ENCODE measurements at regions not wholly inside any gene's neighbourhood (a gene's known extent, or its start where the extent isn't known, plus 50 kb on each side); places are given as distances from the start of the nearest gene placed in this dataset.

DNA sequence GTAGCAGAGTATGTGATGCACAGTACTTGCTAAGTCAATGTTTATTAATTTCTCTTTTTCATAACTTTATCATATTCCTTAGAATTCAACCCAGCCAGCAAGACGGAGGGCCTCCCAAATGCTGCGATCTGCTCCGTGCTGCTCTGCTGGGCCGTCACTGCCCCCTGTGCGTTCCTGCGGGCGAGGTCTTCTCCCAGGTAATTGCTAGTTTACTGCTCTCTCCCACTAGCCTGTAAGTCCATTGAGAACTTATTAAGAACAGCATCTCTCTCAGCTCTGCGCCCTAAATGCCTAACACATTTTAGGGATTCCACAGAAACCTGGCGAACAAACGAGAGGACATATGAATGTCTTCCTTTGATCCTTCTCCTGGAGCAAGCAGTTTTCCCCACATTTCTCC, 153.6 kb upstream of the ARHGAP28 start:
- TF ChIP-seq EZH2 (IDR thresholded peaks at IDR 0.05) (no peak), RAD21 (IDR thresholded peaks at IDR 0.05; ENCODE audit: low read depth) (no peak), SRF (IDR thresholded peaks at IDR 0.05; ENCODE audit: low read depth) (no peak), SP1 (IDR thresholded peaks at IDR 0.05; ENCODE audit: low read depth) (no peak), FOSL1 (IDR thresholded peaks at IDR 0.05; ENCODE audit: low read depth) (no peak)
